NCI-H187 (cell line): ENCODE measurements at regions not wholly inside any gene's neighbourhood (a gene's known extent, or its start where the extent isn't known, plus 50 kb on each side); places are given as distances from the start of the nearest gene placed in this dataset.
A peak's percentile ranks its signal among the peaks of the same experiment; 100 is the strongest.
"Not testable (repeated sequence)": the region's sequence is repeated elsewhere in the genome, so short reads cannot be mapped to it uniquely, and the experiment has no call there.

ENCODE experiments used
- DNase-seq, 2 experiments: peaks; one replicate each; lab custom pipeline; 2025; lab: John Stamatoyannopoulos, UW

DNA sequence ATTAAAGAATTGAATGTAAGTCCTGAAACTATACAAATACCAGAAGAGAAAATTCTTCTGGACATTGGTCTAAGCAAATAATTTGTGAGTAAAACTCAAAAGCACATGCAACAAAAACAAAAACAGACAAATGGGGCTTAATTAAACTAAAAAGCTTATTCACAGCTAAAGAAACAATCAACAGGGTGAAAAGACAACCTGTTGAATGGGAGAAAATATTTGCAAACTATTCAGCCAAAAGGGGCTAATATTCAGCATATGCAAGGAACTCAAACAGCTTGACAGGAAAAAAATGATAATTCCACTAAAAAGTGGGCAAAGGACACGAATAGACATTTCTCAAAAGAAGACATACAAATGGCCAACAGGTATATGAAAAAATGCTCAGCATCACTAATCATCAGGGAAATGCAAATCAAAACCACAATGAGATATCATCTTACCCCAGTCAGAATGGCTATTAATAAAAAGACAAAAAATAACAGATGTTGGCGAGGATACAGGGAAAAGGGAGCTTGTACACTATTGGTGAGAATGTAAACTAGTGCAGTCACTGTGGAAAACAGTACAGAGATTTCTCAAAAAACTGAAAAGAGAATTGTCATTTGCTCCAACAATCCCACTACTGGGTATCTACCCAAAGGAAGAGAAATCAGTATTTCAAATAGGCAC is 177.5 kb upstream of the RTL1 start:
- no peak for DNase-seq

DNA sequence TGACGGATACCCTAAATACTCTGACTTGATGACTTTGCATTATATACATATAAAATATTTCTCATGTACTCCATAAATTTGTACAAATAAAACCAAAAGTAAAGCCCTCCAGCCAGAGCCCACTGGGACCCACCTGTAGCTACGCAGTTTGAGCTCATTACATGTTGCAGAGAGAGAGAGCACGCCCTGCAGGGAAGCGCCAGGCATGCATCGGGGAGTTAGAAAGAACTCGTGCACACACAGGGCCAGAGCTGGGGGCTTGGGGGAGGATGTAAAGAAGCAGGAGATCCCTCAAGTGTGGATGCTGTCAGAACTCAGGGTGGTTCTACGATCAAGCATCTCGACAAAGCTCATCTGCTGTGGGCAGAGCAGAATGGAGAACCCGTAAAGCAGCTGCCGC is 178.5 kb upstream of the RTL1 start:
- no peak for DNase-seq

DNA sequence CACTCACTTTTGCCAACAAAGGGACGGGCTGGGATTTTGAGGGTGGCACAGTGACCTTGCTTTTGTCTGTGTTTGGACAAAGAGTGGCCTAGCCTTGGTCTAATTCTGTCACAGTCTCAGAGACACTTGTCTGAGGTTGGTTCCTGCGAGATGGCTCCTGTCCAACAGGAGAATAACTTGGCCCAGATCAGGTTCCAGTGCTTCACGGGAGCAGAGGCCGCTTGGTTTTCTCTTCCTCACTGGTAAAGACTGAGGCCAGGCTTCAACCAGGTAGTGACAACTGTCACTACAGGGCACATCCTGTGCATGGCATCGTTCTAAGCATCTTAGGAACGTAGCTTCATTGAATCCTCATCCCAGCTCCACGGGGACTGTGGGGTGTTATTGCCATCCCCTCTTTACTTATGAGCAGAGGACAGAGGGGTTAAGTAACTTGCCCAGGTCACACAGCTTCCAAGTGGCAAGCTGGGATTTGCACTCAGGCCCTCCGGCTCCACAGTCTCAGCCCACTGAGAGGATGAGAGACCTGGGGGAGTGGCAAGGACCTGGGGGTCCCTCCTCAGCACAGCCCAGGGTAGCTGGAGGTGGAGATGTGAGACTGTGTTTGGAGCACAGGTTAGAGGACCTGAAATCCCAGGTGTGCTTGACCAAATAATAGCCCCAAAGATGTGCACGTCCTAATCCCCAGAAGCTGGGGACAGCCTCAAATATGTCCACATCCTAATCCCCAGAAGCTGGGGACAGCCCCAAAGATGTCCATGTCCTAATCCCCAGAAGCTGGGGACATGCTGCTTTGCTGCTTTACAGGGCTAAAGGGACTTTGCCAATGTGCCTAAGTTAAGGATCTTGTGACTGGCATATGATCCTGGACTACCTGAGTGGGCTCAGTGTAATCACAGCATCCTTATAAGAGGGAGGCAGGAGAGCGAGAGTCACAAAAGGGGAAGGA is 179.2 kb upstream of the RTL1 start:
- no peak for DNase-seq

DNA sequence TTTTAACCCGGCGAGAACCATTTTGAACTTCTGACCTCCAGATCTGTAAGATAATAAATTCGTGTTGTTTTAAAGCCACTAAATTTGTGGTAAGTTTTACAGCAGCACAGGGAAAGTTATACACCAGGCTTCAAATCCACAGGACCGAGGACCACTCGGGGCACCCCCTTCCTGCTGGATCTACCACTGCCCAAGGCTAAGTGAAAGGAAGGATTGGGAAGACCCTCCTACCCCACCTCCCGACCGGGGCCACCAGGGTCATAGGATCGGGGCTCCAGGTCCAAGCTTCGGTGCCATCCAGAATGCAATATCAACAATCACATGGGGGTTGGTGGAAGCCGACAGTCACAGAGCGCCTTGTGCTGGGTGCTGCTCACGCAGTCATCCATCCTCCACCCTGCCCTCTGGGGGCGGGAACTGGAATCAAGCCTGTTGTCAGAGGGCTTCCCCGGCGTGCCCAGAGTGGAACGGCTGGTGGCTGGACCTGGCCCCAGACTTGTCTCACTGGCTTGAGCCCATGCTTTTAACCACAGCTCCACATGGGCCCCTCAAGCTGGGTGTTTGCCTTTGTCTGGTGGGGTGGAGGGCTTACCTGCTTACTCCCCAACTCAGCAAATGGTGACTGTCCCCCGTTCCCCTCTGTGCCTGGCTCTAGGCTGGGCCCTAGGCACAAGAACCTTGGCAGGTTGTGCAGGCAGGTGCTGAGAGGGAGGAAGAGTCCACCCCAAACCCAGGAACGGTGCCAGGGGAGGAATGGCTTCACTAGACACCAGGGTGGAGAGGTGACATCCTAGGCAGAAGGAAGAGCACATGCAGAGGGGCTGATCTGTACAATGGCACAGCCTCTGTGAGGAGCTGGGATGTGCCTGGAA is 180.3 kb upstream of the RTL1 start:
- DNase-seq: no peak

DNA sequence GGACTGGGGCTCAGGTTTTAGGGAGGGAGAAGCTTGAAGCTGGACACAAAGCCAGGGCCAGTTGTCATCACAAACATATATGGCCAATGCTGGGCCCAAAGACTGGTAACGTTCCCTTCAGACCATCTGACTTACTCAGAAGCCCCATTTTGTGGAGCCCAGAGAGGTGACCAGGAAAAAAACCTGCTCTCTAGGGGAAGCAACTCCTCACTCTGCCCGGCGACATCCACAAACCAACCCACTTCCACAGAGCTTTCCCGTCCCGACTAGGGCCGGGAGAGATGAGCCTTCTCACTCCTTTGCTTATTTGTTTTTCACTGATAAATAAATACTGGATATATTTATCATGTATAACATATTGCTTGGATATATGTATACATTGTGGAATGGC is 180.9 kb upstream of the RTL1 start:
- no peak for DNase-seq

DNA sequence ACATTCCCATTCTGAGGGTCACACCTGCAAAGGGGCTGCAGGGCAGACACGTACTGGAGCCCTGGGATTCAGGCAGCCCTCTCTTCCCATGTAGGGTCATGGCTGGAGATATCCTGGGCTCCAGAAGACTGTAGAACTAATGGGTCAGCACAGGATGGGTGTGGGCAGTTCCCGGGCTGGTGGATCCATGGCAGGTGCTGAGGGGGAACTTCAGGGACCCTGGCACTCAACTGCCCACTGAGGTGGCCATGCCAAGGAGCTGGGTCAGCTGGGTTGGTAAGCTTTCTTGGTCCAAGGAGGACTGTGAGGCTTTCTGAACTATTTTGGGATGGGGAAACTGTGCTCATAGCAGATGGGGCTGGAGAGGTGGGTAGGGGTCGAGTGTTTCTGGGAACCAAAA is 183.4 kb upstream of the RTL1 start:
- no peak for DNase-seq

DNA sequence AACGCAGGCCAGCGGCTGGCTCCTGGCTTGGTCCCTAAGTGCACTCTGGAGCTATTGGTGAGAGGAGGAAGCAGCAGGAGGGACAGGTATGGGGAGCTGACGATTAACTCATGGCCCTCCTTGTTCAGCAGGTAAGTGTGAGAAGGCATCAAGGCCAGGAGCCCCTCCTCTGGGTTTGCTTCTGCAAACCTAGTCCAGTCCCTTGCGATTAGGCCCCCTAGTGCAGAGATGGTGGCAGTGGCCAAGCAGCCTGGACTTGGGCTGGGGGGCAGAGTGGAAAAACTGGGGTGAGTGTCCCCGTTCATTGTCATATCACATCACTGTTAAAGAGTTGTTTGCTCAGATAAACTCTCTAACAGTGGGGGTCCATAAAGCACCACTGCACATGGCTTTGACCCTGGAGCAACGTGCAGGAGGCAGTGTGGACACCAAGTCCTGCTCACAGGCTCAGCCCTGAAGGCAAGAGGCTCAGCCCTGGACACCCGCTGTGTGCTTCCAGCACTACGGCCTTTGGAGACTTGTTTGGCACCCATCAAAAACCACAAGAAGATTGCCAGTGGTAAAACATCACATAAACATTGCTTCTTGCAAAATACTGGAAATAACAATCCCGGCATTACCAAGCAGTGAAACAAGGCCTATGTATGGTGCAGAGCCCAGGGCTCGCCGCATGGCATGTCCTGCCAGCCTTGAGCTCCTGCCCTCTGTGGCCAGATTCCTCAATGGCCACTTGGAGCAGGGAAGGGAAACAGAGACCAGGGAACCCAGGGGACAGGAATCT is 184.3 kb upstream of the RTL1 start:
- DNase-seq: no peak

DNA sequence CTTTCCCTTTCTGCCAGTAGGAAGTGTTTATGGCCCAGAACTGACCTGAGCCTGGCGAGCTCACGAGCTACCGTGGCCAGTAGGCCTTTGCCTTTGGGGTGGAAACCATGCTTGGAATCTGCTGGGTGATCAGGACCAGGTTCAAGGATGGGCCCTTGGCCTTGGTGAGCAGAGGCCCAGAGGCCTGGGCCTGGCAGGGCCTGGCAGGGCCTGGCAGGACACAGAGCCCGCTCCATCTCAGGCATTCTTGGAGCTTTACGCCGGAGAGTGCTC is 184.8 kb upstream of the RTL1 start:
- DNase-seq: no peak

DNA sequence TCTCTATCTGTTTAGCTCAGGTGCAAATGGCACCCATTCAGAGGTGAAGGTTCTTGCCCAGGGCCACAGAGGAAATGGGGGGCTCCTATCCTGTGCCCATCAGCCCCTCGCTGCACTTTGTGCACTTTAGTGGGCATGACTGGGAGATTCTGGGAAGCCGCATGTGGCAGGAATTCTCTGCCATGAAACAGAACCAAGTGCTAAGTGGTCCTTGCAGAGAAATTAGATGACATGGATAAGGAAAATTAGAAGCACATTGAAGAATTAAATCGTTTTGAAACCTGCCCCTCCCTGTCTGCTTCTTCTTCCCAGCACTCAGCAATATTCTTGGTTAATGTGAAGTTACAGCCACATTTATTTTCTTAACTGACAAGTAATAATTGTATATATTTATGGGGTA is 185.2 kb upstream of the RTL1 start:
- no peak for DNase-seq

DNA sequence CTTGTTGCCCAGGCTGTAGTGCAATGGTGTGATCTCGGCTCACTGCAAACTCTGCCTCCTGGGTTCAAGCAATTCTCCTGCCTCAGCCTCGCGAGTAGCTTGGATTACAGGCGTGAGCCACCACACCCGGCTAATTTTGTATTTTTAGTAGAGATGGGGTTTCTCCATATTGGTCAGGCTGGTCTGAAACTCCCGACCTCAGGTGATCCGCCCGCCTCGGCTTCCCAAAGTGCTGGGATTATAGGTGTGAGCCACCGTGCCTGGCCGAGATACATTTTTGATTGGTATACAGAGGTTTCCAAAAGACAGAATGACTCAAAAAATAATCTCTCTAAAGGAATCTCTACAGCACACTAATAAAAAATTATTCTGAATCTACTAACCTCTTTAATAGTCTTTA is 187.0 kb upstream of the RTL1 start:
- not testable (repeated sequence) for DNase-seq

DNA sequence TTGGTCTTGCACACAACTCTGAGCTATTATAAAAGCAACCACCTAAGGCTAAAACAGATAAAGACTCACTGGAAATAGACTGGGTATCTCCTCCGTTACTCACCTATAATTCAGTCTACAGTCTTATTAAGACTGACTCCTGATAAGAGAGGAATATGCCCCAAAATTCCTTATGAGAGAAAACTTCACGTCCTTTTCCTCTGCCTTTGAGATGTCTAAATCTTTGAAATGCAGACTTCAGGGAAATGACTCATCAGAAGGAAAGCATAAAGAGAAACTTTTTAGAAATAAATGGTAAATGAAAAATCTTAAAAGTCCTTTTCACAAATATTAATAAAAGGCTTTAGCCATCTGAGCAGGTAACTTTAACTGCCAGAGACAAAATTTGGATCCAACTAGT is 187.5 kb upstream of the RTL1 start:
- DNase-seq: no peak

DNA sequence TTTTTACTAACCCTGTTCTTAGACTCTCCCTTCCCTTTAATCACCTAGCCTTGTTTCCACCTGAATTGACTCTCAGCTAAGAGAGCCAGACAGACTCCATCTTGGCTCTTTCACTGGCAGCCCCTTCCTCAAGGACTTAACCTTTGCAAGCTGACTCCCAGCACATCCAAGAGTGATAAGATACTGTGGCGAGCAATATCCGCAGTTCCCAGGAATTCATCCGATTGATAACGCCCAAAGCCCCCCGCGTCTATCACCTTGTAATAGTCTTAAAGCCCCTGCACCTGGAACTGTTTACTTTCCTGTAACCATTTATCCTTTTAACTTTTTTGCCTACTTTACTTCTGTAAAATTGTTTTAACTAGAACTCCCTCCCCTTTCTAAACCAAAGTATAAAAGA is 191.4 kb upstream of the RTL1 start:
- DNase-seq: not testable (repeated sequence)

DNA sequence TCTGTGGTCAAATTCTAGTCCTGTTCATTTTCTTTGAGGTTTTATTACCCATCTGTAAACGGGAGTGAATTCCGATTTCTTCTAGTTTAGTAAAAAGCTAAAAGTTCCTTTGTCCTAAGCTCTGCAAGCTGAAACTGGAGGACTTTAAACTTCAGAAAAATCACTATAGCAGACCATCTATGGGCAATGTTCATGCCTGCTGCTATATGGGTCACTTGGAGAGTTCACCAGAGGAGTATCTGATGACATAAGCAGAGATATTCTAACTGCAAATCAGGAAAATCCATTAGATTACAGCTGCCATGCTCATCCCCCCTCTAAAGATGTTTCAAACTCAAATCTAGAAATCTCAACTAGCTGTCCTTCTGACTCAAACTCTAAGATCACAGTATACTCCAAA is 193.0 kb upstream of the RTL1 start:
- DNase-seq: no peak

DNA sequence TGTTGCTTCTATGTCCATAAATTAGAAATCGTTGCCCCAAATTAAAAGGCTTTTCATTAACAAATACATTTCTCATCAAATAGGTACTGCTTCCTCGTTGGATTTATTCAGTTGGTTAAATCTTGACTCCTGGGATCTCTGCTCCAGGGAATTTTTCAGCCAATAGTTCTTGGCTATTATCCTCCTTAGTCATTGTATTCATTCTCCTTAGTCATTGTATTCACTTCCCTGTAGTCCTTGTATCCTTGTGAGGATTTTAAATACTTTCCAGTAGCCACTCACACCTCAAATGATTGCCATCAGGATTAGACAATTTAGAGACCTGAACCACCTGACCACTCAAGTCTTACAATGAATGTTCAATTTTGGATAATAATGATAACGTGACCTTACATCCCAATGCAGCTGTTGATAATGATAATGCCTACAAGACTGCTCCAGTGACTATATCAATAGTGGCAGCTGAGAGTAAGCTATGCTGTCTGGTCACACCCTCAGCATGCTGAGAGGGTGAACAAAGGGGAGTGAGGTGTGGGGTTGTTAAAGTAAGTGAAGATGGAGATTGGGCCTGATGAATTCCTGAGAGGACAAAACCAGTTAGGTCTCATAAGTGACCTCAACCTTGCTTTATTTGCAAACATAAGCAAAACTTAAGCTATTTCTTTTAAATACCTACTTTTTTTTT is 193.7 kb upstream of the RTL1 start:
- DNase-seq: no peak

DNA sequence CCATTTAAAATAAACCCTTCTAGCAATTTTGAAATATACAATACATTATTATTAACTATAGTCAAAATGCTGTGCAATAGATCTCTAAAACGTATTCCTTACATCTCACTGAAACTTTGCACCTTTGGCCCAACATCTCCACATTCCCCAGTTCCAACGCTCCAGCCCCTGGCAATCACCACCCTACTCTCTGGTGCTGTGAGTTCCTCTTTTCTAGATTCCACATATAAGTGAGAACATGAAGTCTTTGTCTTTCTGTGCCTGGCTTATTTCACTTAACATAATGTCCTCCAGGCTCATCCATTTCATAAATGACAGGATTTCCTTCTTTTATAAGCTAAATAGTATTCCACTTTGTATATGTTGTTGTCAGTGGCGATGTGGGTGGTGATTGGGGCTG is 194.7 kb upstream of the RTL1 start:
- no peak for DNase-seq

DNA sequence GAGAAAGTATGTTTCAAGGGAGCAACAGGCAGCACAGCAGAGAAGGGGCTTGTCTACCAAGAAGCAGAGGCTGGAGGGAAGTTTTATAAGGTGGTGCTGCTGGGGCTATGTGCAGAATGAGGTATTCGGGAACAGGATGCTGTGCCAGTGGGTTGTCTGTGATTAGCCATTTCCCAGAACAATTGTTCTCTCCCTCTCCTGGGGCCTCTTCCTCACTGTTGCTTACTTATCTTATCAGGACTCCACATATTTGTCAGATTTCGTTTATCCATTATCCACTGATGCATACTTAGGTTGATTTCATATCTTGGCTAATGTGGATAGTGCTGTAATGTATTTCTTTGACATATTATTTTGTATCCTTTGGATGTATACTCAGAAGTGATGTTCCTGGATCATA is 195.1 kb upstream of the RTL1 start:
- DNase-seq: no peak

DNA sequence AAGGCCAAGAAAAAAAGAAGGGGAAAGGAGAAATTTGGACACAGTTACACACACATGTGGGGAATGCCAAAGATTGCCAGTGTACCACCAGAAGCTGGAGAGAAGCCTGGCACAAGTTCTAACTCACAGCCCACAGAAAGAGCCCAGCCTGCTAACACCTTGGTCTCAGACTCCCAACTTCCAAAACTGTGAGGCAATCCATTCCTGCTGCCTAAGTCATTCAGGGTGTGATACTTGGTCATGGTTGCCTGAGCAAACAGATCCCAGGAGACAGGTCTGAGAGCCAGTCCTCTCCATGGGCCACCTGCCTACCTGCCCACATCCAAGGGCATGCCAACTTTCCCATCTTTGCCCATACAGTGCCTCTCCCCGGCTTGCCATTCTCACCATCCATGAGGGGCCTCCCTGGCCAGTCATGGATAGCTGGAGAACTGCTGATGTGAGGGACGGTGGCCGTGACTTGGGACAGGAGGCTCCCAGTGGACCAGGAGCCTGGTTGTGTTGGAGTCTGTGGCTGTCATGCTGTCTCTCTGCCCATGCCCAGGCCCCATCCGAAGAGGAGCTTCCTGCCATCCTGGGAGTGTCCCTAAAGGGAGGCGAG is 198.0 kb upstream of the RTL1 start:
- peak in 1 of 2 experiments; percentile 51 for DNase-seq

DNA sequence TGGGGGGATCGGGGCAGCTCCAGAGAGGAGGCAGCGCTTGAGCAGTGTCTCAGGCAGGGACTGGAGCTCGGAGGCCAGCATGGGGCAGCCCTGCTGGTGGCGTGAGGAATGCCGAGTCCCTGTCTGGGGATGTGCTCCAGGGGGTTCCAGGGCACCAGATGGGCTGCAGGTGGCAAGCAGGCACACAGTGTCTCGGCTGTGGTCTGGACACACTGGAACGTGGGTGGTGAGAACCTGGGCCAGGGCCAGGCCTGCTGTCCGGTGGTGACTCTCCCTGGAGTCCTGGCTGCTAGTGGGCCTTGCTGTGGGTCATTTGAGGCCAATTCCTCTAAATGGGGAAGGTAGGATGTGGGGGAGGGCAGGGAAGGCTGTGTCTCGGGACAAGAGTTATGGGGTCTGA is 199.4 kb upstream of the RTL1 start:
- no peak for DNase-seq

DNA sequence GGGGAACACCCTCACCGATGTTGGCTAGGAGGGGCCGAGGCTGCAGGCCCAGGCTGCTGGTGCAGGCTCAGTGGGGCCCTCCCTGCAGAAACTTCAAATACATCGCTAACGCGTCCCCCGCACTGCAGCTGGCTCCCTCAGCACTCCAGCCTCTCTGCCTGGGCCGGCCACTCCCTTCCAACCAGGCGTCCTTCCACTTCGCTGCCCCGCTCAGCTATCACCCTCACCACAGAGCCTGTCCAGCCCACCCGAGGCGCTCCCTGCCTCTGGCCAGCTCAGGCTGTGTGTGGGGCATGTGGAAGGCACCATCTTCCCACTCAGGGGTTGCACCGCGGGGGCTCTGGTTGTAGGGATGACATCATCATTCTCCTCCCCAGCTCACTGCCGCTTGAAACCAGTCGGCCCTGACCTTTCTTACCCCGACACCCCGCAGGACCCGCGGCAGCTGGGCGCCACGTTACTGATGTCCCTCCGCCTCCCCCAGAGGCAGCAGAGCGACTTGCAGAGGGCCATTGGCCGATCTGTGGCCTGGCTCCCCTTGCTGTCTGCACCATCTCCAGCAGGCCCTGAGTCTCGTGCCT is 199.9 kb upstream of the RTL1 start:
- no peak for DNase-seq

DNA sequence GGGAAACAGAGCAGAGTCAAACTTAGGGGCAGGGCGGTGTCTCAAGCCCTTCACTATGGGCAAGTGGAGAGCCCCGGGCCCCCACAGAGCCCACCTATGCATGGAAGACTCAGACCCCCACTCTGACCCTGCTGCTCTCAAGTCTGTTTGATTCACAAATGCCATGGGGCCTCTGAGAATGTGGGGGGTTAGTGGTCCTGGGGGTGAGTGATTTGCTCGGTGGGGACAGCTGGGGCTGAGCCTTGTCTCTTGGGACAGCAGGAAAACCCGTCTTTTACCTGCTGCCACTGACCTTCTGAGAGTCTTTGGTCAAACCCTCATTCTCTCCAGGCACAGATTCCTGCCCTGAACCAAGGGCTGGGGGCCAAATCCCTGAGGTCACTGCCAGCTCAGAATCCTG is 201.0 kb upstream of the RTL1 start:
- no peak for DNase-seq

DNA sequence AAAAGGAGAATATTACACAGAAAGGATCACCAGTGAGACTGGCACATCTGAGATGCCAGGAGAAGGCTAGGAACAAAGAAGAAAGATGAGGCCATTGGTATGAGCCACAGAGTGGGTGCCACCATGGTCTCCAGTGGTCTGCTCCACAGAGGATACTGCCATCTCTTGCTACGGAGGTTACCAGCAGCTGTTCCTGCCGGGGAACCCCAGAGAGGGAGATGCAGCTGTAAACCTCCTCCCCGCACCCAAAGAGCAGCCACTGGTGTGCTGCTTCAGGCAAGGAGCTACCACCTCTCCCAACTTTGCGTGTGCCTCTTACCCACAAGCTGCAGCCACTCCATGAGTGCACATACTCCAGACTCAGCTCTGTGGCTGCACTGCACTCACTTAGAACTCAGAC is 201.5 kb upstream of the RTL1 start:
- DNase-seq: no peak
